ENCODE measurements at regions not wholly inside any gene's neighbourhood (a gene's known extent, or its start where the extent isn't known, plus 50 kb on each side); places are given as distances from the start of the nearest gene placed in this dataset.

GRCh38 chr3:163048881-163049280, 1552.3 kb downstream of the OTOL1 start:
- DNase-seq (ENCODE audit: low read depth in 2 of 2): no peak
- H3K27me3 ChIP-seq (ENCODE audit: control insufficient read depth, insufficient read depth, low read length): no peaks in the 10 kb centered on the region
- no peak overlapping the region for H3K9ac ChIP-seq (ENCODE audit: insufficient read depth, low read length)

GRCh38 chr3:163056874-163057497, 1560.4 kb downstream of the OTOL1 start:
- Histone ChIP-seq H3K9me3 (ENCODE audit: control insufficient read depth, insufficient read depth, low read depth, low read length) (no peaks in the 10 kb centered on the region), H3K4me2 (ENCODE audit: extremely low read depth, insufficient read depth, low read length) (no peak overlapping the region), H3K27me3 (ENCODE audit: control insufficient read depth, insufficient read depth, low read length) (no peaks in the 10 kb centered on the region), H3K27ac (ENCODE audit: insufficient read depth, low read length) (no peak overlapping the region), H3K4me1 (ENCODE audit: control insufficient read depth, extremely low read depth, insufficient read depth, low read length) (no peaks in the 10 kb centered on the region), H3K36me3 (ENCODE audit: control insufficient read depth, insufficient read depth, low read length) (no peaks in the 10 kb centered on the region), H3K9ac (ENCODE audit: insufficient read depth, low read length) (no peak overlapping the region), H3K4me3 (replicated peaks in 1 of 4; ENCODE audit: control extremely low read depth in 1 of 4, insufficient read depth in 1 of 4, low read depth in 3 of 4, low read length in 4 of 4) (no peak overlapping the region), H4K20me1 (ENCODE audit: control insufficient read depth, extremely low read depth, insufficient read depth, low read length) (no peaks in the 10 kb centered on the region), H2AFZ (ENCODE audit: low read length) (no peak overlapping the region), H3K79me2 (ENCODE audit: control insufficient read depth, insufficient read depth, low read length) (no peaks in the 10 kb centered on the region)
- peak; percentile 6 to 59 for DNase-seq (ENCODE audit: low read depth in 2 of 2)
- TF ChIP-seq, protein P1, sequence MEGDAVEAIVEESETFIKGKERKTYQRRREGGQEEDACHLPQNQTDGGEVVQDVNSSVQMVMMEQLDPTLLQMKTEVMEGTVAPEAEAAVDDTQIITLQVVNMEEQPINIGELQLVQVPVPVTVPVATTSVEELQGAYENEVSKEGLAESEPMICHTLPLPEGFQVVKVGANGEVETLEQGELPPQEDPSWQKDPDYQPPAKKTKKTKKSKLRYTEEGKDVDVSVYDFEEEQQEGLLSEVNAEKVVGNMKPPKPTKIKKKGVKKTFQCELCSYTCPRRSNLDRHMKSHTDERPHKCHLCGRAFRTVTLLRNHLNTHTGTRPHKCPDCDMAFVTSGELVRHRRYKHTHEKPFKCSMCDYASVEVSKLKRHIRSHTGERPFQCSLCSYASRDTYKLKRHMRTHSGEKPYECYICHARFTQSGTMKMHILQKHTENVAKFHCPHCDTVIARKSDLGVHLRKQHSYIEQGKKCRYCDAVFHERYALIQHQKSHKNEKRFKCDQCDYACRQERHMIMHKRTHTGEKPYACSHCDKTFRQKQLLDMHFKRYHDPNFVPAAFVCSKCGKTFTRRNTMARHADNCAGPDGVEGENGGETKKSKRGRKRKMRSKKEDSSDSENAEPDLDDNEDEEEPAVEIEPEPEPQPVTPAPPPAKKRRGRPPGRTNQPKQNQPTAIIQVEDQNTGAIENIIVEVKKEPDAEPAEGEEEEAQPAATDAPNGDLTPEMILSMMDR (conservative IDR thresholded peaks at IDR 0.05 in 1 of 2, IDR thresholded peaks at IDR 0.05 in 1 of 2; ENCODE audit: low read depth in 1 of 2, low read length in 2 of 2): peak; percentile 39 to 67
- no peak for TF ChIP-seq EZH2 (IDR thresholded peaks at IDR 0.05; ENCODE audit: low read length, missing control alignments)

More at GRCh38 chr3:163048881-163049280, 1552.3 kb downstream of the OTOL1 start:
- H3K79me2 ChIP-seq (ENCODE audit: control insufficient read depth, insufficient read depth, low read length): no peaks in the 10 kb centered on the region
- no peaks in the 10 kb centered on the region for H3K4me1 ChIP-seq (ENCODE audit: control insufficient read depth, extremely low read depth, insufficient read depth, low read length)
- no peak overlapping the region for H2AFZ ChIP-seq (ENCODE audit: low read length)
- no peak for TF ChIP-seq EZH2 (IDR thresholded peaks at IDR 0.05; ENCODE audit: low read length, missing control alignments)
- TF ChIP-seq, protein P1 (conservative IDR thresholded peaks at IDR 0.05 in 1 of 2, IDR thresholded peaks at IDR 0.05 in 1 of 2; ENCODE audit: low read depth in 1 of 2, low read length in 2 of 2): no peak
- no peak overlapping the region for H3K4me2 ChIP-seq (ENCODE audit: extremely low read depth, insufficient read depth, low read length)
- no peaks in the 10 kb centered on the region for H4K20me1 ChIP-seq (ENCODE audit: control insufficient read depth, extremely low read depth, insufficient read depth, low read length)
- H3K4me3 ChIP-seq (replicated peaks in 1 of 4; ENCODE audit: control extremely low read depth in 1 of 4, insufficient read depth in 1 of 4, low read depth in 3 of 4, low read length in 4 of 4): no peak overlapping the region
- H3K36me3 ChIP-seq (ENCODE audit: control insufficient read depth, insufficient read depth, low read length): no peaks in the 10 kb centered on the region
- no peaks in the 10 kb centered on the region for H3K9me3 ChIP-seq (ENCODE audit: control insufficient read depth, insufficient read depth, low read depth, low read length)
- no peak overlapping the region for H3K27ac ChIP-seq (ENCODE audit: insufficient read depth, low read length)

- Histone ChIP-seq H2AFZ (ENCODE audit: low read length) (no peak overlapping the region), H3K4me2 (ENCODE audit: extremely low read depth, insufficient read depth, low read length) (no peak overlapping the region), H3K9me3 (ENCODE audit: control insufficient read depth, insufficient read depth, low read depth, low read length) (no peaks in the 10 kb centered on the region), H3K27ac (ENCODE audit: insufficient read depth, low read length) (no peak overlapping the region), H3K9ac (ENCODE audit: insufficient read depth, low read length) (no peak overlapping the region), H4K20me1 (ENCODE audit: control insufficient read depth, extremely low read depth, insufficient read depth, low read length) (no peaks in the 10 kb centered on the region), H3K4me1 (ENCODE audit: control insufficient read depth, extremely low read depth, insufficient read depth, low read length) (no peaks in the 10 kb centered on the region), H3K4me3 (replicated peaks in 1 of 4; ENCODE audit: control extremely low read depth in 1 of 4, insufficient read depth in 1 of 4, low read depth in 3 of 4, low read length in 4 of 4) (no peak overlapping the region), H3K79me2 (ENCODE audit: control insufficient read depth, insufficient read depth, low read length) (no peaks in the 10 kb centered on the region), H3K36me3 (ENCODE audit: control insufficient read depth, insufficient read depth, low read length) (no peaks in the 10 kb centered on the region), H3K27me3 (ENCODE audit: control insufficient read depth, insufficient read depth, low read length) (no peaks in the 10 kb centered on the region)
- DNase-seq (ENCODE audit: low read depth in 2 of 2): peak; percentile 1 to 13
- TF ChIP-seq, protein P1 (conservative IDR thresholded peaks at IDR 0.05 in 1 of 2, IDR thresholded peaks at IDR 0.05 in 1 of 2; ENCODE audit: low read depth in 1 of 2, low read length in 2 of 2): no peak
- no peak for TF ChIP-seq EZH2 (IDR thresholded peaks at IDR 0.05; ENCODE audit: low read length, missing control alignments)
Measured at GRCh38 chr3:163058031-163058854, 1561.6 kb downstream of the OTOL1 start.
